Testis (tissue), 2 donors: ENCODE measurements at regions not wholly inside any gene's neighbourhood (a gene's known extent, or its start where the extent isn't known, plus 50 kb on each side); places are given as distances from the start of the nearest gene placed in this dataset.

Experiments
- CTCF ChIP-seq, 3 experiments: fragments of 450-650 bp in 2 of 3; fragments of 200-600 bp in 1 of 3; sonication (generic) in 1 of 3; IDR thresholded peaks; one replicate each; pipeline ENCODE4 v1.5.1; 2016 to 2019; ENCODE audit warnings: antibody characterized with exemption in 3 of 3, mild to moderate bottlenecking in 2 of 3, moderate library complexity in 1 of 3
- POLR2A ChIP-seq: fragments of 450-650 bp; IDR thresholded peaks from one replicate; pipeline ENCODE4 v1.6.1; 2017; ENCODE audit warnings: antibody characterized with exemption, mild to moderate bottlenecking, moderate library complexity

DNA sequence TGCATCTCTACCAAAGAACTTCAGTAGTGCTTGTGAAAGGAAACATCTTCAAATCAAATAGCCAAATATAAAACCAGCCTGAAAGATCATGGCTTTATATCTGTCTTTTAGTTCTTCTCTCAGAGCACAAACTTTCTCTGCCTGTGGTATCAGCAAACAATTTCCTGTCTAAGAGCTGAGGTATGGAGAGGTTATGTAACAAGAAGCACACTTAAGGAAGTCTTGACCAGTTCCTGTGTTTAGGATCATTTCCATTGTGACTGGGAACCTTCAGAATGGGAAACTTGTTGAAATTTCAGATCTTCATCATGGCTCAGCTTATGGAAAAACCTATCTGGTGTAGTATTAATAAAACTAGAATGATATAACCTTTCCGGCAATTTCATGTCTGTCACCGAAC lies 148.8 kb downstream of the MBL2 start:
- TF ChIP-seq POLR2A: no peak
- TF ChIP-seq CTCF (IDR thresholded peaks at IDR 0.05): no peak
